ENCODE measurements at regions not wholly inside any gene's neighbourhood (a gene's known extent, or its start where the extent isn't known, plus 50 kb on each side); places are given as distances from the start of the nearest gene placed in this dataset.

GRCh38 chr21:22630953-22631465 is 1632.8 kb downstream of the NCAM2 start:
- no peak for DNase-seq (ENCODE audit: low read depth, low spot score)
- ChIA-PET POLR2A (no interaction called here), CTCF (no interaction called here)
- no peak overlapping the region for H3K4me3 ChIP-seq (ENCODE audit: low read depth, low read length)
- TF ChIP-seq, protein P1, sequence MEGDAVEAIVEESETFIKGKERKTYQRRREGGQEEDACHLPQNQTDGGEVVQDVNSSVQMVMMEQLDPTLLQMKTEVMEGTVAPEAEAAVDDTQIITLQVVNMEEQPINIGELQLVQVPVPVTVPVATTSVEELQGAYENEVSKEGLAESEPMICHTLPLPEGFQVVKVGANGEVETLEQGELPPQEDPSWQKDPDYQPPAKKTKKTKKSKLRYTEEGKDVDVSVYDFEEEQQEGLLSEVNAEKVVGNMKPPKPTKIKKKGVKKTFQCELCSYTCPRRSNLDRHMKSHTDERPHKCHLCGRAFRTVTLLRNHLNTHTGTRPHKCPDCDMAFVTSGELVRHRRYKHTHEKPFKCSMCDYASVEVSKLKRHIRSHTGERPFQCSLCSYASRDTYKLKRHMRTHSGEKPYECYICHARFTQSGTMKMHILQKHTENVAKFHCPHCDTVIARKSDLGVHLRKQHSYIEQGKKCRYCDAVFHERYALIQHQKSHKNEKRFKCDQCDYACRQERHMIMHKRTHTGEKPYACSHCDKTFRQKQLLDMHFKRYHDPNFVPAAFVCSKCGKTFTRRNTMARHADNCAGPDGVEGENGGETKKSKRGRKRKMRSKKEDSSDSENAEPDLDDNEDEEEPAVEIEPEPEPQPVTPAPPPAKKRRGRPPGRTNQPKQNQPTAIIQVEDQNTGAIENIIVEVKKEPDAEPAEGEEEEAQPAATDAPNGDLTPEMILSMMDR (IDR thresholded peaks at IDR 0.05; ENCODE audit: insufficient read depth, low read length, missing control alignments), result no peak

- ChIA-PET CTCF (no interaction called here), POLR2A (no interaction called here)
- TF ChIP-seq, protein P1 (IDR thresholded peaks at IDR 0.05; ENCODE audit: insufficient read depth, low read length, missing control alignments), result no peak
- H3K4me3 ChIP-seq (ENCODE audit: low read depth, low read length), result no peak overlapping the region
- no peak for DNase-seq (ENCODE audit: low read depth, low spot score)
Measured at GRCh38 chr21:22632176-22632575, 1634.0 kb downstream of the NCAM2 start.

- ChIA-PET CTCF (no interaction called here), POLR2A (no interaction called here)
- TF ChIP-seq, protein P1 (IDR thresholded peaks at IDR 0.05; ENCODE audit: insufficient read depth, low read length, missing control alignments), result no peak
- H3K4me3 ChIP-seq (ENCODE audit: low read depth, low read length), result no peak overlapping the region
- DNase-seq (ENCODE audit: low read depth, low spot score), result no peak
Measured at GRCh38 chr21:22649246-22649645, 1651.0 kb downstream of the NCAM2 start.

GRCh38 chr21:22650226-22650625 is 1652.0 kb downstream of the NCAM2 start:
- POLR2A ChIA-PET, result no interaction called here
- H3K4me3 ChIP-seq (ENCODE audit: low read depth, low read length), result no peak overlapping the region
- CTCF ChIA-PET, result no interaction called here
- TF ChIP-seq, protein P1 (IDR thresholded peaks at IDR 0.05; ENCODE audit: insufficient read depth, low read length, missing control alignments), result no peak
- no peak for DNase-seq (ENCODE audit: low read depth, low spot score)

DNA sequence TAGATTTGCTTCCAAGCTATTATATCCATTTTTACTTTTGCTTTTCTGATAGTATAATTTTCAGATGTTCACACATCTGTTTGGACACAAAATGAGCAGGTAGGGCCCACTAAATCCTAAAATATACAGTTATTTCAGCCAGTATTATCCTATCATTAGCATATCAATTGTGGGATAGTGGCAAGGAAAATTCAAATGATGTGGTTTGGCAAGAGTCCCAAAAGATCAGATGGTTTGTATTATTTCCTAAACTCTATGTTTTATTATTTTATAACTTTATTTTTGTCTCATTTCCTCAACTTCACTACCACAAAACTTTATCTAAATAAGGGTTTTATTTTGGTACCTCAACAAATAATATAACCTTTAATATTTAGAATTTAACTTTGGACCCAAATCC is 1659.6 kb downstream of the NCAM2 start:
- ChIA-PET POLR2A (no interaction called here), CTCF (interaction anchor here (0.6 kb wide), 1 partner anchor 843 kb away, joined by 3 read pairs; no protein-coding TSS in a partner anchor)
- no peak overlapping the region for H3K4me3 ChIP-seq (ENCODE audit: low read depth, low read length)
- TF ChIP-seq, protein P1 (IDR thresholded peaks at IDR 0.05; ENCODE audit: insufficient read depth, low read length, missing control alignments), result no peak
- no peak for DNase-seq (ENCODE audit: low read depth, low spot score)

DNA sequence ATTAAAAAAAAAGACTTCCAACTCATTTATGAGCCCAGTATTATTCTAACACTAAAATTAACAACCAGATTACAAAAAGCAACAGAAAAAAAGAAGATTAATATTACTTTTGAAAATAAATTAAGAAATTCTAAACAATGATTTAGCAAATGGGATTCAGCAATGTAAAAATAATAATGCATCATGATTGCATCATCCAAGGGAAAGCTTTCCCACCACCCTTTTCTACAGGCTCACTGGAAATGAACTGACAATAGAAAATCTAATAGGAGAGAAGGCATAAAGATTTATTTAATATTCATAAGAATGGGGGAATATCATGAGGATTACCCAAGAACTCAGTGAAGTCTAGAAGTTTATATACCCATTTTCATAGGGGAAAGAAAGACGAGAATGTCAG is 1671.9 kb downstream of the NCAM2 start:
- TF ChIP-seq, protein P1 (IDR thresholded peaks at IDR 0.05; ENCODE audit: insufficient read depth, low read length, missing control alignments), result no peak
- no peak for DNase-seq (ENCODE audit: low read depth, low spot score)
- H3K4me3 ChIP-seq (ENCODE audit: low read depth, low read length), result no peak overlapping the region
- ChIA-PET POLR2A (no interaction called here), CTCF (no interaction called here)

All from AG04449 (cell line).